Epithelial cell of prostate (primary cell): ENCODE measurements at regions not wholly inside any gene's neighbourhood (a gene's known extent, or its start where the extent isn't known, plus 50 kb on each side); places are given as distances from the start of the nearest gene placed in this dataset.

Experiments used
- DNase-seq: peaks from one replicate; pipeline ENCODE4 v3.0.0-alpha.2; 2011; ENCODE audit warnings: low read depth, low spot score
- H3K27ac ChIP-seq: fragments of 450-650 bp; 2 replicates; pipeline ENCODE4 v1.5.1; 2017; ENCODE audit warnings: mild to moderate bottlenecking

GRCh38 chr16:13529193-13529982 lies 390.6 kb upstream of the ERCC4 start:
- DNase-seq: no peak

GRCh38 chr16:13540771-13541170 lies 379.2 kb upstream of the ERCC4 start:
- H3K27ac ChIP-seq: no peak overlapping the region
- DNase-seq: no peak

More at GRCh38 chr16:13529193-13529982, 390.6 kb upstream of the ERCC4 start:
- no peak overlapping the region for H3K27ac ChIP-seq

- DNase-seq: no peak
- H3K27ac ChIP-seq: no peak overlapping the region
Observed at GRCh38 chr16:13542284-13542683, 377.7 kb upstream of the ERCC4 start.

- no peak for DNase-seq
- no peak overlapping the region for H3K27ac ChIP-seq
Observed at GRCh38 chr16:13543850-13544249, 376.1 kb upstream of the ERCC4 start.

- no peak for DNase-seq
- no peak overlapping the region for H3K27ac ChIP-seq
Observed at GRCh38 chr16:13545271-13545670, 374.7 kb upstream of the ERCC4 start.

DNA sequence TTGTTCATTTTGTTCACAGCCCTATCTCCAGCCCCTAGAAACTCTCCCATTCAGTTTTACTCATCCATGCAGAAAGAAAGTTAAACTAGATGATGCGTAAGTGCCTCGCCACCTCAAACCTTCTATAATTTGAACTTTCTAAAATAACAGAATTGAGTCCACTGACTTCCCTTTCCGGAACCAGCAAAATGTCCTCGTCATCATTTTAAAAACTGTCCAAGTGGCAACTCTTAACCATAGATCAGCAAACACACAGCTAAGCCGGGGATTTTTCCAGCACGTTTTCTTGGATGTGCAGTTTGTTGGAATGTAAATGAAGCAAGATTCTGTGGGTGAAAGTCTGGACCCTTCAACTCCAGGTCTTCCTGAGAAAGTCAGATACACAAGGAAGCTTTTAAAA lies 369.7 kb upstream of the ERCC4 start:
- no peak for DNase-seq
- H3K27ac ChIP-seq: no peak overlapping the region

DNA sequence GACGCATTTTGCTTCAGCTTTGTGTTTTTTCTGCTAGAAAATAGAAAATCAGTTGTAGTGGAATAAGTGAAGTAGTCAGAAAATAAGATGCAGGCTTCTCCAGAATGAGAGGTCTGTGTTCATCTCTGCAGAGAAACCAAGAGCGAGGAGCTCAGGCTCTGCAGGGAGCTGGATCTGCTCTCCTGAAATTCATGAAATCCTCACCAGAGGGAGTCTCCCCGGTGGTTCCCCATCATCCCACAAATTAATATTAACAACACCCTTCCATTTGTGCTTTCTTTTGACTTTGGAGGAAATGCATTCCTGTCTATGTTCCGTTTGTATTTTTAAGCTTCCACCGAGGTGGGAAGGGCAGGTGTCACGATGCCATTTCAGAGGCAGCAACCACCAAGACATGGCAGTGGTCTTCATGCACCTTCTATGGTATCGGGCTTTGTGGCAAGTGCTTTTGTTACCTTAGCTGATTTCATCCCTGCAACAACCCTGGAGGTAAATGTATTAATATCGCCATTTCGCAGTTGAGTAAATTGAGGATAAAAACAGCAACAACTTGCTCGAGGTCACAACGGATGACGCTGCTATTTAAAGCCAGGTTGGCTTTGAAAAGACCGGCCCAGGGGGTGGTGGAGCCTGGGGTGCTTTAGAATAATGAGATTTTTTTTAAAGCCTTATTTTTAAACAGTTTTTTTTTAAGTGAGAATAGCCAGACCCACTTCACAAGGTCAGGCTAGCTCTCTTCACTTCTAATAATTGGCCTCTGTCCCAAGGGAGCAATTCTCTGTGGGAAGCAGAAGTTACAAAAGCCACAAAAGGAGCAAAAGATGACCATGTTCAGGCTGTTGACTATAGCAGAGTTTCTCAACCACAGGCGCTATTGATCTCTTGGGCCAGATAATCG lies 367.6 kb upstream of the ERCC4 start:
- no peak overlapping the region for H3K27ac ChIP-seq
- DNase-seq: no peak

- DNase-seq: no peak
- no peak overlapping the region for H3K27ac ChIP-seq
Observed at GRCh38 chr16:13552960-13553257, 367.0 kb upstream of the ERCC4 start.

DNA sequence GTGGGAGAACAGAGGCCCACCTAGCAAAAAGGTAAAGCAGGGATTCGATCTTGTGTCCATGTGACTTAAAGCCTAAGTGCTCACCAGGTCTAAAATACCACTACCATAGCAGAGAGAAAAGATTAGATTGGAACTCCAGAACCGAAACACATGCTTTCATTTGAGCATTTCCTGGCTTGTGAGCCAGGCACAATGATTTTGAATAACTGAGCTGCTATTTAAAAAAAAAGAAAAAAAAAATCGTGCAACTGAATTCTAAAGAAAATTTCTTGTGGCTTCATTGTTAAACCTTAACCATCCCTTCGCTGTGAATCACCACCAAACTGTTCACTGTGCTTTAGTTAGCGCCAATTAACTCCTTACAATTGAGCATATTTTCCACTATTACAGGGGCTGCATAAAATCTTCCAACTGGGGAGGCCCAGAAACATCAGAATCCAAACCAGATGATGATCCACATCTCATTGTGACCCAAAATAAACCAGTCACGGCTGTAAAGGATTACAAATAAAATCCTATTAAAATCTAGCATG lies 366.4 kb upstream of the ERCC4 start:
- DNase-seq: no peak
- H3K27ac ChIP-seq: no peak overlapping the region

DNA sequence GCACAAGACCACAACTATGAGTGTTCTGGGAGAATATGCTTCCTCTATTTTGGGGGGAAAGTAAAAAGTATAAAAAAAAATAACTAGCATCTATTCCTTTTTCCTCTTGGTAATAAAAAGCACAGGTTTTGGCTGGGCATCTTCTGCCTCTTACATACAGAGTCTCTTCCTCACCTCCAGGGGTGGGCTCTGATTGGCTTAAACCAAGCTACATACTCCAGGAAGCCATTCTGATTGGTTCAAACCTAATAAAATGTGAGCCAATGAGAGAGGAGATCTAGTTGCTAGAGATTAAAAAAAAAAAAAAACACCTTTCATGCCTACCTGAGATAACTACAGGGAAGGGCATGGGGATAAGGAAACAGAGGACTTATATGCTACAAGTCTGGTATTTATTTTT lies 365.9 kb upstream of the ERCC4 start:
- DNase-seq: no peak
- H3K27ac ChIP-seq: no peak overlapping the region

DNA sequence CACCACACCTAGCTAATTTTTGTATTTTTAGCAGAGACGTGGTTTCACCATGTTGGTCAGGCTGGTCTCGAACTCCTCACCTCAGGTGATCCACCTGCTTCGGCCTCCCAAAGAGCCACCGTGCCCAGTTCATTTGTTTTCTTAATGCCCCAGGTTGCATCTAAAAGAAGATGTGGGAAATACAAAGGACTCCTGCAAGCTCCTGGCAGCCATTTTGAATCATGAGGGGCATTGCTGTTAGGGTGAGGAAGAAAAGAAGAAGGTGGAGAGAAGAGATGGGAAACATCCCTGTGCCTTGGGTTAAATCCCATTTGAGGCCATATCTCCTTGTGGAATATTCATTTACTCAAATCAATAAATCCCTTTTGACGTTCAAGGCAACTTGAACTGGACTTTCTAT lies 365.3 kb upstream of the ERCC4 start:
- DNase-seq: no peak
- H3K27ac ChIP-seq: no peak overlapping the region

DNA sequence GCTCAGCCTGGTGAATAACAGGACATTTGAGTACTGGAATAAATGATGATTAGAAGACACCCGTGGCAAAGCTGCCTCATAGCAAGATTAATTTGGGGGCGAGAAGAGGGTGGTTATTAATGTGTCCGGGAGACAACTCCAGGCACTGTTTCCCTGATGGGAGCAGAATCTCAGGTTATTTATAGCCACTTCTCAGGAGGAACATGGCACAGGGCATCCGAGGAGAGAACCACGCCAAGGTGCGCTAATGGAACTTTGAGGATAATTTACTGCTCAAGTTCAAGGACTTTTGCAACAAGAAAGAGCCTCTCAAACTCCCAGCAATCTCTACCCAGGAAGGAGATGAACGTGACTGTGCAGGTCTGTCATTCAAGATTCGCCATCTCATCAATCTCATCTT lies 362.5 kb upstream of the ERCC4 start:
- no peak overlapping the region for H3K27ac ChIP-seq
- no peak for DNase-seq

DNA sequence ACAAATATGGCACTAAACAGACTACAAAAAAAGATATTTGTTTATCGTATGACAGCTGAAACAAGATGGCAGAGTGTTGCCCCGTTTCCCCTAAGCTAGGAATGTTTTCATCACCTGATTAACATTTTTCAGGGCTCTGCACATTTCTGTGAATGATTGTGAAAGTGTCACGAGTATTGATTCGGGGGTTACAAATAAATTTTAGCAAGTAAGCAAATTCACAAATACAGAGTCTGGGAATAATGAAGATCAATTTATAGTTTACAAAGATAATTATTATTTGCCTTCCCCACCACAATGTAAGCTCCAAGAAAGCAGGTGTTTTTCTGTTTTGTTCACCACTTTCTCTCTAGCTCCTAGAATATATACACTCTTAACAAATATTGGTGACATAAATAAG lies 361.2 kb upstream of the ERCC4 start:
- DNase-seq: no peak
- no peak overlapping the region for H3K27ac ChIP-seq

- H3K27ac ChIP-seq: no peak overlapping the region
- no peak for DNase-seq
Observed at GRCh38 chr16:13559624-13560023, 360.3 kb upstream of the ERCC4 start.

GRCh38 chr16:13560151-13560550 lies 359.8 kb upstream of the ERCC4 start:
- DNase-seq: no peak
- H3K27ac ChIP-seq: no peak overlapping the region

DNA sequence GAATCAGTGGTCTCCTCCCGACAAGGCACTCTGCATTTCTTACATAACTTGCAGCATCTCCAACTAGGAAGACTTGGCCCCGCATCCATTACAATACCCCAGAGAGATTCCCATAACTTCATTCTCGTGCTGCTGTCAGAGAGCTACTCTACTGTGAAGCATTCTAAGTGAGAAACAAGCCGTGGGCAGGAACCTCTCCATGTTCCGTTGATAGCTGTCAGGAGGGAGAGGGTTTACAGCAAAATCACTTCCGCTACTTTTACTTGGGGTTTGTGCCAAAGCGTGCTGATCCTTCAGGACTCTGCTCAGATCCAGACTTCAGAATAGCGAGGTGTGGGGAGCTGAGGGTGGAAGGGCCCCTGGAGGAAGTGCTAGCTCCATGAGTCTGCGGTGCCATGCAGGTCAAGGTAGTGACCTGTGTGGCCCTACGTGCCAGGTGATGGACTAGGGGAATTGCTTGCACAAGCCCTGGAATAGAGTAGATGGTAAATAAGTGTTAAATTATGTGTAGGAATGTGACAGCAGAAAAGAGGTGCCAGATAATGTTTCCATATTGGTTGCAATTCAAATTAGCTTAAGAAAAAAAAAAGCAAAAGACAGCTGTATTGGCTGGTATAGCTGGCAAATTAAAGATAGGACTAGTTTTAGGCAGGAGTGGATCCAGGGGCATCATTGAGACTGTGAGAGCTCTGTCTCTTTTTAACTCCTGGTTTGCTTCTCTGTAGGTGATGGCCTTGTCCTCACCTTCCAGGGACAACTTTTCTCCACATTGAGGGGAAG lies 358.5 kb upstream of the ERCC4 start:
- no peak for DNase-seq
- H3K27ac ChIP-seq: no peak overlapping the region

DNA sequence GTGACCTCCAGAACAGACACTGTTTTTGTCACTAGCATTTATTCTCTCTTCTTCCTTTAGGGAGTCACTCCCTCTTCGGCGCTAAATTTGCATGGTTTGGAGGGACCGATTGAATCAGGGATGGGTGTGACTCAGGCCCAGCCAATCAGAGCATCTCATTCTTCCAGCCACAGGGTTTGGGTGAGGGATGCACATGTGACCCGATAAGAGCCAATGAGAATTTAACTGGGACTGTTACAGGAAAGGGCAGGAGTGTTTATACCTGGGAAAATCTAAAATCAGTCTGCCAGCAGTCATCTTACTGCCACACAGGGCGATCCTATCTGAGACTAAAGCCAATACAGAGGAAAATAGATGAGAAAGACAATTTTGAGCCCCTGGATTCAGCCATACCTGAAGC lies 351.2 kb upstream of the ERCC4 start:
- H3K27ac ChIP-seq: no peak overlapping the region
- no peak for DNase-seq

- DNase-seq: no peak
- H3K27ac ChIP-seq: no peak overlapping the region
Observed at GRCh38 chr16:13569986-13570385, 350.0 kb upstream of the ERCC4 start.

- no peak overlapping the region for H3K27ac ChIP-seq
- no peak for DNase-seq
Observed at GRCh38 chr16:13571036-13571435, 348.9 kb upstream of the ERCC4 start.

DNA sequence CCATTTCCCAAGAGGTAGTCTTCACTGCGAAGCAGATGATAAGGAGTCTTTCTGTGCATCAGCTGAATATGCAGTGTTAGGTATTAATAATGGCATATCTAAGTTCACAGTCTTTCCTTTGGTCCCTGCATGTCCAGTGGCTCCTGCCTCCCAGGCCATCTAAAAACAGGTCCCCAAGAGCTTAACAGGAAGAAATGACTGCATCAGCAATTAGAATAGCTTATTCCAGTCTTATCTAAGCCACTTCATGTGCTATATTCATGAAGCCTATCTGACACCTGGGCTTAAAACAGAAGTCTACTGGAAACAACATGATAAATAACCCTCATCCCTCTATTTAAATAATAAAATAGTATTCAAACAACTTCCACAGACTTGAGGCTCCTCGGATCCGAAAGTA lies 346.1 kb upstream of the ERCC4 start:
- no peak for DNase-seq
- H3K27ac ChIP-seq: no peak overlapping the region

GRCh38 chr16:13586051-13586450 lies 333.9 kb upstream of the ERCC4 start:
- no peak overlapping the region for H3K27ac ChIP-seq
- no peak for DNase-seq
